ENCODE measurements at regions not wholly inside any gene's neighbourhood (a gene's known extent, or its start where the extent isn't known, plus 50 kb on each side); places are given as distances from the start of the nearest gene placed in this dataset.
"Not testable (repeated sequence)": the region's sequence is repeated elsewhere in the genome, so short reads cannot be mapped to it uniquely, and the experiment has no call there.

DNA sequence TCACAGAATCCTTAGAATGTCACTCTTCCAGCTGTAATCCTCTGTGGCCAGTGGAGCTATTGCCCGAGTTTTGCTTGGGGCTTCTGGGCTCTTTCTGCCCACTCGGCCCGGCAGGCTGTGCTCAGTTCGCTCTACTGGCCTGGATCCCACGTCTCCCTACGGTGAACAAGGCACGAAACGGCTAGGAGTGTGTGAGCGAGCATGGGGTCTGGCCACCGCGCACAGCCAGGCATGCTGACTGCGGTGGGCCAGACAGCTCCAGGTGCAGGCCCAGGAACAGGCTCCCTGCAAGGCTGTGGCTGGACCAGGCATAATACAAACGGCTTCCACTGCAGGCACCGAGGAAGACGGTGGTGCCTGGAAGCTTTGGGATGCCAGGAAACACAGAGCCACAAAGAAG is 2035.5 kb upstream of the ACO1 start:
- no peak for DNase-seq (ENCODE audit: low spot score)
- TF ChIP-seq, protein P1, sequence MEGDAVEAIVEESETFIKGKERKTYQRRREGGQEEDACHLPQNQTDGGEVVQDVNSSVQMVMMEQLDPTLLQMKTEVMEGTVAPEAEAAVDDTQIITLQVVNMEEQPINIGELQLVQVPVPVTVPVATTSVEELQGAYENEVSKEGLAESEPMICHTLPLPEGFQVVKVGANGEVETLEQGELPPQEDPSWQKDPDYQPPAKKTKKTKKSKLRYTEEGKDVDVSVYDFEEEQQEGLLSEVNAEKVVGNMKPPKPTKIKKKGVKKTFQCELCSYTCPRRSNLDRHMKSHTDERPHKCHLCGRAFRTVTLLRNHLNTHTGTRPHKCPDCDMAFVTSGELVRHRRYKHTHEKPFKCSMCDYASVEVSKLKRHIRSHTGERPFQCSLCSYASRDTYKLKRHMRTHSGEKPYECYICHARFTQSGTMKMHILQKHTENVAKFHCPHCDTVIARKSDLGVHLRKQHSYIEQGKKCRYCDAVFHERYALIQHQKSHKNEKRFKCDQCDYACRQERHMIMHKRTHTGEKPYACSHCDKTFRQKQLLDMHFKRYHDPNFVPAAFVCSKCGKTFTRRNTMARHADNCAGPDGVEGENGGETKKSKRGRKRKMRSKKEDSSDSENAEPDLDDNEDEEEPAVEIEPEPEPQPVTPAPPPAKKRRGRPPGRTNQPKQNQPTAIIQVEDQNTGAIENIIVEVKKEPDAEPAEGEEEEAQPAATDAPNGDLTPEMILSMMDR (IDR thresholded peaks at IDR 0.05): no peak
- ATAC-seq (ENCODE audit: low FRiP score): no peak

GRCh38 chr9:30349526-30350513 is 2034.6 kb upstream of the ACO1 start:
- ATAC-seq (ENCODE audit: low FRiP score) (no peak), DNase-seq (ENCODE audit: low spot score) (no peak)
- TF ChIP-seq, protein P1 (IDR thresholded peaks at IDR 0.05): no peak

DNA sequence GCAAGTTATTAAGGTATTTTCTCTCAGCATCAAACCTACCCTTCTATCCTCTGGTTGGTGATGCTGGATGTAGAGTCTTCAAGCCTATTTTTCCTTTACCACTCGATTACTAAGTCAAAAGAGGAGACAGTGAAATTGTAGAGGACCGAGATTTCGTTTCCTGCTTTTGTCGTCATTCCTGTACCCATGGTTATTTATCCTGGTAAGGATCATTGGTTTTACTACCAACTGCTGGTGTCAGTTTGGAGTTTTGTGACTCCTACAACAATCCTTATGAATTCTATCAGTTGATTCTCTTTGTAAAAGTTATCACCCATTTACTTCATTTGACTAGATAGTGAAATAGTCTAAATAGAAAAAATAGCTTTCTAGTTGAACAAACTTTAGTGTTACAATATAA is 2028.2 kb upstream of the ACO1 start:
- no peak for DNase-seq (ENCODE audit: low spot score)
- no peak for ATAC-seq (ENCODE audit: low FRiP score)
- TF ChIP-seq, protein P1 (IDR thresholded peaks at IDR 0.05): no peak

DNA sequence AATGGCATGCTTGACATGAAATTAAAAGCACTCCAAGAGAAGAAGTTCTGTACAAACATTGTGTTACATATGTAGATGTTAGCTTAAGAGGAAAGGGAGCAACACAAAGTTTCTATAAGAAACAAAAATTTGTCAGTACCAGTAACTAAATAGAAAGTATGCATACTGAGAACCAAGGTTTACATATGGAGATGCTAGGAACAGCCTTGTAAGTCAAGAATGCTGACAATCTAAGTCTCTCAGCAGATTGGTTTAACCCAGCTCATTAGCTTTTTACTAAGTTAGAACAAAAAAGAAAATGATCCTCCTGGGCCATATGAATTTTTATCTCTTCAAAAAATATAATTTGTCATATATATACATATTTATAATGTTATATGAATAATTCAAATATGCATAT is 2022.1 kb upstream of the ACO1 start:
- DNase-seq (ENCODE audit: low spot score) (no peak), ATAC-seq (ENCODE audit: low FRiP score) (no peak)
- TF ChIP-seq, protein P1 (IDR thresholded peaks at IDR 0.05): no peak

DNA sequence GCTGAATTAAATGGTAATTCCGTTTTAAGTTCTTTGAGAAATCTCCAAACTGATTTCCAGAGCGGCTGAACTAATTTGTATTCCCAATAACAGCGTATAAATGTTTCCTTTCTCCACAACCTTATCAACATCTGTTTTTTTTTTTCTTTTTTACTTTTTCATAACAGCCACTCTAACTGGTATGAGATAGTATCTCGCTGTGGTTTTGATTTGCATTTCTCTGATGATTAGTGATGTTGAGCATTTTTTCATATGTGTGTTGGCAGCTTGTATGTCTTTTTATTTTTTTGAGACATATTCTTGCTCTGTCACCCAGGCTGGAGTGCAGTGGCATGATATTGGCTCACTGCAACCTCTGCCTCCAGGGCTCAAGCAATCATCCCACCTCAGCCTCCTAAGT is 2018.3 kb upstream of the ACO1 start:
- not testable (repeated sequence) for DNase-seq (ENCODE audit: low spot score); ATAC-seq (ENCODE audit: low FRiP score)

GRCh38 chr9:30382271-30382670 is 2002.2 kb upstream of the ACO1 start:
- TF ChIP-seq, protein P1 (IDR thresholded peaks at IDR 0.05): no peak
- ATAC-seq (ENCODE audit: low FRiP score): no peak

DNA sequence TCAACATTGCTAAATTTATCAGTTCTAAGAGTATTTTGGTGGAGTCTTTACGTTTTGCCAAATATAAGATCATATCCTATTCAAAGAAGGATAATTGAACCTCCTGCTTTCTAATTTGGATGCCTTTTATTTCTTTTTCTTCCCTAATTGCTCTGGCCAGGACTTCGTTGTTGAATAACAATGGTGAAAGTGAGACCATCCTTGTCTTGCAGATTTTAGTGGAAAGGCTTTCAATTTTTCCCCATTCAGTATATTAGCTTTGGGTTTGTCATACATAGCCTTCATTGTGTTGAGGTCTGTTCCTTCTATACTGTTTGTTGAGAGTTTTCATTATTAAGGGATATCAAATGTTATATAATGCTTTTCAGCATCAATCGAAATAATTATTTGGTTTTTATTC is 1974.2 kb upstream of the ACO1 start:
- no peak for DNase-seq (ENCODE audit: low spot score)
- ATAC-seq (ENCODE audit: low FRiP score): no peak
- TF ChIP-seq, protein P1 (IDR thresholded peaks at IDR 0.05): no peak

More at GRCh38 chr9:30382271-30382670, 2002.2 kb upstream of the ACO1 start:
- DNase-seq (ENCODE audit: low spot score): no peak
